GM20000 (cell line): ENCODE measurements at regions not wholly inside any gene's neighbourhood (a gene's known extent, or its start where the extent isn't known, plus 50 kb on each side); places are given as distances from the start of the nearest gene placed in this dataset.
"Not testable (repeated sequence)": the region's sequence is repeated elsewhere in the genome, so short reads cannot be mapped to it uniquely, and the experiment has no call there.

Source experiments
- DNase-seq: peaks from one replicate; pipeline ENCODE4 v3.0.0; 2012; ENCODE audit warnings: low spot score
- CTCF ChIP-seq: IDR thresholded peaks from 2 replicates; pipeline ENCODE4 v1.5.1; 2012; ENCODE audit warnings: mild to moderate bottlenecking, control low read depth; ENCODE audit errors: extremely low read depth, missing control alignments

DNA sequence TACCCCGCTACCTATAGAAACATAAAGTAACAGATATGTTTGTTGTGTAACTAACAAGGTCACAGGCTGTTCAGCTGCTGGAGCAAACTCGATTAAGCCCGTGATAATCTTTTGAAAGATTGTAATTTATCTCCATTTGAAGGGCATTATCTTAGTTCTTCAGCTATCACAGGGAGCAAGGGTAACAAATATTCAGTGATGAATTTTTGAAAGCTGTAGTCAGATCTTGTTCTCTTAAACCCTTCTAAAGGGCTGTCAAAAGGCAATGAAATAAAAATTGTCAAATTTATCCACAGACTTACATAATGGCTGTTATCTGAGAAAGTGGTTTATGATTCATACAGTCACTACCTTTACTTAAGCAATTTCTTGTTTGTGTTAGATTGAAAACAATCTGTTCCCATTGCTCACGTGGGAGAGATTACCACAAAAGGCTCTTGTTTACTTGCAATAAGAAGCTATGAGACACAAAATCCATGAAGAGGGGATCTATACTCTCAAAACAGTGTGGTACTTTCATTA lies 78.3 kb upstream of the ZNF608 start:
- TF ChIP-seq CTCF: no peak

DNA sequence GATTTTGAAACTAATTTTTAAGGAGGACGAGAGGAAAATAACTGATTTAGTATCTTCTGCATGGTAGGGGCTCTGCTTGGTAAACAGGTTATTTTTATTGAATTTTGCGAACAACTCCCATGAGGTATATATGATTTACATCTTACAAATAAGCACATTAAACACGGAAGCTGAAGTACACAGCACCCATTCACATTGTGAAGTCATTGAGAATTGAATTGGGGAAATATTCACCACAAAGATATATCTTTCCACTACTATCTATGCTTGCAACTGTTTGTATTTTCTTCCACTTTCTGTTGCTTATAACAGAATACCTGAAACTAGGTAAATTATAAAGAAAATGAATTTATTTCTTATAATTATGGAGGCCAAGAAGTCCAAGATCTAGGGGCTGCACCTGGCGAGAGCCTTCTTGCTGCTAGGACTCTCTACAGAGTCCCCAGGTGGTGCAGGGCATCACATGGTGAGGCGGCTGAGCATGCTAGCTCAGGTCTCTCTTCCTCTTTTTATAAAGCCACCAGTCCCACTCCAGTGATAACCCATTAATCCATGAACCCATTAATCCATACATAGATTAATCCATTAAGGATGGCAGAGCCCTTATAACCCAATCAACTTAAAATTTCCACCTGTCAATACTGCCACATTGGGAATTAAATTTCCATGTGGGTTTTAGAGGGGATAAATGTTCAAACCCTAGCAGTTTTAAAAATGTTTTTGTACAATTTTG lies 79.0 kb upstream of the ZNF608 start:
- no peak for TF ChIP-seq CTCF
- no peak for DNase-seq

More for the DNA sequence above, 78.3 kb upstream of the ZNF608 start:
- DNase-seq: no peak

GRCh38 chr5:124825983-124826337 lies 79.5 kb upstream of the ZNF608 start:
- no peak for TF ChIP-seq CTCF

GRCh38 chr5:124828731-124829234 lies 82.3 kb upstream of the ZNF608 start:
- DNase-seq: no peak
- no peak for TF ChIP-seq CTCF

More at GRCh38 chr5:124825983-124826337, 79.5 kb upstream of the ZNF608 start:
- no peak for DNase-seq

DNA sequence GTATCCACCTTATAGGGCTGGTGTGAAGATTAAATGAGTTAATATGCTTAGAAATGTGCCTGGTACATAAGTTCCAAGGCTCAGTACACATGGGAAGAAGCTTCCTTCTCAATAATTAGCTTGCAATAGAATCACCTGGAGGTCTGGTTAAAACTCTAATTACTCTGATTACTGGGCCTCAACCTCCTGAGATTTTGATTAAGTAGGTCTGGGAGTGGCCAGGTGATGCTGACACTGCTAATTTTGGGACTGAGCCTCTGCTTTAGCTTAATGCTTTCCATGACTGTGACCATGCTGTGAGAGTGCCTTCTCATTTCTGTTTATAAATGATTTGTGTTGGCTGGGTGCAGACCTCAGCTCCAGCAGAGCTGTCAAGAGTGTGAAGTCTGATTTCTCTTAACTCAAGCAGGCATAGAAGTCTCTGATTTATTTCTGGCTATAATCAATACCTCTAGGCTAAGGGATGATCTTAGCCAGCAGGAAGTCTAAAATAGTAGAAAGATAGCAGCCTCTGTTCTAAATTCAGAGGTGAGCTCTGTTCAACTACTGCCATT lies 85.3 kb upstream of the ZNF608 start:
- DNase-seq: no peak
- TF ChIP-seq CTCF: no peak

DNA sequence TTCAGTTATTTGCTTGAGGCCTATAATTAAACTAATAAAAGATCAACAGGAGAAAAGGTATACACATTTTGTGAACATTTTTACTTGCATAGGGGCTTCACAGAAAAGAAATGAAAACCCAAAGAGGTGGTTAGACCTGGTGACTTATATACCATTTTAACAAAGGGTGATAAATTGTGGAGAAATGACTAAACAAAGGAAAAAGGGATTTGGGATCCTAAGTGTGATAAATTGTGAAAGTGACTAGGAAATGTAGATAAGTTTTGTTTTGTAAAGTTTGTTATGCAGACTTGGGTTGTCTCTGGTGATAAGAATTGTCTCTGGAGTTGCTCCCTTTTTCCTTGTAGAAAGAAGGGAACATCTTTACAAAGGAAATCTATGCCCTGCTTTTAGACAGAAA lies 86.1 kb upstream of the ZNF608 start:
- no peak for DNase-seq
- TF ChIP-seq CTCF: no peak

GRCh38 chr5:124836314-124836713 lies 89.9 kb upstream of the ZNF608 start:
- DNase-seq: not testable (repeated sequence)

DNA sequence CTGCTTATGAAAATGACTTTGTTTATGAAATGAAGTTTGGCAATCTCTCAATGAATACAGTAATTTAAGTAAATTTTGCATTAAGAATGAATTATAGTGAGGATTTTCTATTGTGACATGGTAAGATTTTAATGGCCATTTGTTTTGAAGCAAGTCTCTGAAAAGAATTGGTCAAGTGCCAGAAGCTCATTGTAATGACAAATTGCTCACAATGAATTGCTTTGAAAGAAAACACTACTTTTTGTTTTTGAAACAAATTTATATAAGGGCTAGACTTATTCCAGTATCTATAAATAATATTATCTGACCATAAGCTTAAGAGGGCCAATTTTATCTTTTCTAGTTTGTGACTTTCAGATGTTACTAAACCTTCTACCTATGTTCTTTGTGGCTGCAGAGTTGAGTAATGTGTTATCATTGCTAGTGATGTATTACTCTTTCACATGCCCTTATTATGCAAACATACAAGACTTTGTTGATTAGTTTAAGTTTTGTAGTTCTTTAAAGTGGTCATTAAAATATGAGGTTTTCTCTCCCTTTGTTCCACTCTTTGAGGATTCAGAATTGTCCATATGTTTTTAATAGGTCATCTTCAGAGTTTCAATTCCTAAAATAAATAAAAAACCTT lies 93.0 kb upstream of the ZNF608 start:
- no peak for DNase-seq

More for the DNA sequence above, 93.0 kb upstream of the ZNF608 start:
- TF ChIP-seq CTCF: no peak
